CD14-positive monocyte (primary cell): ENCODE measurements at regions not wholly inside any gene's neighbourhood (a gene's known extent, or its start where the extent isn't known, plus 50 kb on each side); places are given as distances from the start of the nearest gene placed in this dataset.

ENCODE experiments used
- DNase-seq, 3 donors: peaks; one replicate each; pipeline ENCODE4 v3.0.0-alpha.2; 2011 to 2022
- H2AFZ ChIP-seq: 2 replicates; pipeline ENCODE4 v1.6.0; 2012; ENCODE audit warnings: mild to moderate bottlenecking, low read depth, low read length, inconsistent platforms; ENCODE audit not compliant: insufficient read depth, poor library complexity, severe bottlenecking
- H3K27ac ChIP-seq, 2 donors: 1 replicate in 1 of 2; 2 replicates in 1 of 2; pipeline ENCODE4 v1.5.1; 2012 to 2013; ENCODE audit warnings: low read length in 2 of 2, control low read depth in 1 of 2, inconsistent platforms in 1 of 2, low read depth in 1 of 2, mild to moderate bottlenecking in 1 of 2
- H3K27me3 ChIP-seq, 2 donors: one replicate each; pipeline versions ENCODE4 v1.6.0 to v1.6.1; 2011 to 2013; ENCODE audit warnings: low read length in 2 of 2; ENCODE audit not compliant: control insufficient read depth in 2 of 2, insufficient read depth in 2 of 2
- H3K36me3 ChIP-seq, 2 donors: replicated peaks in 1 of 2; 1 replicate in 1 of 2; 2 replicates in 1 of 2; pipeline versions ENCODE4 v1.5.1 to v1.6.1; 2012 to 2013; ENCODE audit warnings: low read length in 2 of 2, control low read depth in 1 of 2, inconsistent platforms in 1 of 2, mild to moderate bottlenecking in 1 of 2; ENCODE audit not compliant: insufficient read depth in 2 of 2, control insufficient read depth in 1 of 2
- H3K4me1 ChIP-seq, 2 donors: 1 replicate in 1 of 2; 2 replicates in 1 of 2; pipeline versions ENCODE4 v1.5.1 to v1.6.1; 2012 to 2013; ENCODE audit warnings: low read length in 2 of 2, control low read depth in 1 of 2, inconsistent platforms in 1 of 2, mild to moderate bottlenecking in 1 of 2, moderate library complexity in 1 of 2; ENCODE audit not compliant: insufficient read depth in 2 of 2, control insufficient read depth in 1 of 2
- H3K4me2 ChIP-seq: replicated peaks from 2 replicates; pipeline ENCODE3; 2012; ENCODE audit warnings: low read length, moderate library complexity, mild to moderate bottlenecking; ENCODE audit not compliant: poor library complexity, severe bottlenecking; ENCODE audit errors: extremely low read depth
- H3K4me3 ChIP-seq, 3 experiments: fragments of 200-600 bp in 1 of 3; sonication (generic) in 1 of 3; replicated peaks in 1 of 3; 1 replicate in 2 of 3; 2 replicates in 1 of 3; pipeline ENCODE4 v1.5.1; 2011 to 2013; ENCODE audit warnings: low read length in 3 of 3, mild to moderate bottlenecking in 3 of 3, control low read depth in 2 of 3, low read depth in 2 of 3, inconsistent platforms in 1 of 3, moderate library complexity in 1 of 3
- H3K79me2 ChIP-seq: 2 replicates; pipeline ENCODE4 v1.6.0; 2012; ENCODE audit warnings: mild to moderate bottlenecking, control low read depth, inconsistent platforms, low read length, moderate library complexity; ENCODE audit not compliant: insufficient read depth
- H3K9ac ChIP-seq: 2 replicates; pipeline ENCODE4 v1.6.0; 2017; ENCODE audit warnings: low read length, mild to moderate bottlenecking; ENCODE audit not compliant: insufficient read depth, poor library complexity, severe bottlenecking
- H3K9me3 ChIP-seq, 2 donors: replicated peaks in 1 of 2; 1 replicate in 1 of 2; 2 replicates in 1 of 2; pipeline versions ENCODE4 v1.5.1 to v1.6.1; 2012 to 2013; ENCODE audit warnings: low read length in 2 of 2, control low read depth in 1 of 2; ENCODE audit not compliant: control insufficient read depth in 1 of 2, insufficient read depth in 1 of 2
- H4K20me1 ChIP-seq: 2 replicates; pipeline ENCODE4 v1.6.0; 2012; ENCODE audit warnings: mild to moderate bottlenecking, low read length, control low read depth, moderate library complexity; ENCODE audit not compliant: insufficient read depth
- H3K27ac Mint-ChIP-seq, 7 donors: one replicate each; pipeline ENCODE4 v1.8.0; 2020; ENCODE audit warnings: mild to moderate bottlenecking in 7 of 7, mixed read lengths in 7 of 7, moderate library complexity in 6 of 7, inconsistent platforms in 2 of 7
- H3K27me3 Mint-ChIP-seq, 3 donors: one replicate each; pipeline ENCODE4 v1.8.0; 2021 to 2022; ENCODE audit warnings: low read depth in 3 of 3, mild to moderate bottlenecking in 3 of 3, mixed read lengths in 3 of 3, moderate library complexity in 3 of 3, inconsistent platforms in 1 of 3
- H3K36me3 Mint-ChIP-seq, 2 donors: one replicate each; pipeline ENCODE4 v1.8.0; 2020; ENCODE audit warnings: mixed read lengths in 2 of 2, inconsistent platforms in 1 of 2, mild to moderate bottlenecking in 1 of 2
- H3K4me1 Mint-ChIP-seq: one replicate; pipeline ENCODE4 v1.8.0; 2020; ENCODE audit warnings: mild to moderate bottlenecking, mixed read lengths
- H3K4me3 Mint-ChIP-seq, 2 donors: one replicate each; pipeline ENCODE4 v1.8.0; 2020; ENCODE audit warnings: mild to moderate bottlenecking in 2 of 2, mixed read lengths in 2 of 2, moderate library complexity in 1 of 2
- H3K9me3 Mint-ChIP-seq, 7 donors: one replicate each; pipeline ENCODE4 v1.8.0; 2020 to 2022; ENCODE audit warnings: mixed read lengths in 7 of 7, mild to moderate bottlenecking in 6 of 7, moderate library complexity in 6 of 7, inconsistent platforms in 2 of 7
- WGBS: methylation state at CpG from one replicate; pipeline ENCODE4 v1.1.5; 2013; ENCODE audit warnings: missing lambda C conversion rate; ENCODE audit not compliant: insufficient coverage; 5-methylcytosine and 5-hydroxymethylcytosine counted together
- intact Hi-C, 2 donors: fragments of 100-400 bp; cut with micrococcal nuclease; formaldehyde crosslinking; loops; one replicate each; pipeline versions ENCODE4 v1.15.0 to v1.15.1; 2023
- TF ChIP-seq, protein P1 (sequence below): fragments of 200-600 bp; IDR thresholded peaks from one replicate; pipeline ENCODE4 v1.8.0; 2022; ENCODE audit warnings: antibody characterized with exemption, mild to moderate bottlenecking

DNA sequence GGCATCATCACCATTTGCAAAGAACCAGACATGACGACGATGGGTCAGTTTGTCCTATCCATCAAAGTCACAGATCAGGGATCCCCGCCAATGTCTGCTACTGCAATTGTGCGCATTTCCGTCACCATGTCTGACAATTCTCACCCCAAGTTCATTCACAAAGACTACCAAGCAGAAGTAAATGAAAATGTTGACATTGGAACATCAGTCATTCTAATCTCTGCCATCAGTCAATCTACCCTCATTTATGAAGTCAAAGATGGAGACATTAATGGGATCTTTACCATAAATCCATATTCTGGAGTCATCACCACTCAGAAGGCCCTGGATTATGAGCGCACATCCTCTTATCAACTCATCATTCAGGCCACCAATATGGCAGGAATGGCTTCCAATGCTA, 171.6 kb upstream of the MTNR1B start:
- Histone ChIP-seq H2AFZ (no peak overlapping the region), H3K27me3 (no peaks in the 10 kb centered on the region), H3K4me3 (no peak overlapping the region), H3K4me2 (no peak overlapping the region), H3K9ac (no peak overlapping the region), H4K20me1 (no peaks in the 10 kb centered on the region), H3K36me3 (no peaks in the 10 kb centered on the region), H3K27ac (no peak overlapping the region), H3K79me2 (no peaks in the 10 kb centered on the region), H3K9me3 (peaks cover 11 to 12% of the 10 kb centered on the region in 2 donors), H3K4me1 (no peaks in the 10 kb centered on the region)
- H3K9me3 Mint-ChIP-seq = peaks cover 0 to 11% (median 7%) of the 10 kb centered on the region in 7 donors
- no peak overlapping the region for H3K4me3 Mint-ChIP-seq
- TF ChIP-seq, protein P1, sequence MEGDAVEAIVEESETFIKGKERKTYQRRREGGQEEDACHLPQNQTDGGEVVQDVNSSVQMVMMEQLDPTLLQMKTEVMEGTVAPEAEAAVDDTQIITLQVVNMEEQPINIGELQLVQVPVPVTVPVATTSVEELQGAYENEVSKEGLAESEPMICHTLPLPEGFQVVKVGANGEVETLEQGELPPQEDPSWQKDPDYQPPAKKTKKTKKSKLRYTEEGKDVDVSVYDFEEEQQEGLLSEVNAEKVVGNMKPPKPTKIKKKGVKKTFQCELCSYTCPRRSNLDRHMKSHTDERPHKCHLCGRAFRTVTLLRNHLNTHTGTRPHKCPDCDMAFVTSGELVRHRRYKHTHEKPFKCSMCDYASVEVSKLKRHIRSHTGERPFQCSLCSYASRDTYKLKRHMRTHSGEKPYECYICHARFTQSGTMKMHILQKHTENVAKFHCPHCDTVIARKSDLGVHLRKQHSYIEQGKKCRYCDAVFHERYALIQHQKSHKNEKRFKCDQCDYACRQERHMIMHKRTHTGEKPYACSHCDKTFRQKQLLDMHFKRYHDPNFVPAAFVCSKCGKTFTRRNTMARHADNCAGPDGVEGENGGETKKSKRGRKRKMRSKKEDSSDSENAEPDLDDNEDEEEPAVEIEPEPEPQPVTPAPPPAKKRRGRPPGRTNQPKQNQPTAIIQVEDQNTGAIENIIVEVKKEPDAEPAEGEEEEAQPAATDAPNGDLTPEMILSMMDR = no peak
- WGBS = 100% methylated on average over 2 of the region's 6 CpGs
- DNase-seq = no peak
- no peaks in the 10 kb centered on the region for H3K27me3 Mint-ChIP-seq
- no peaks in the 10 kb centered on the region for H3K36me3 Mint-ChIP-seq
- intact Hi-C loops = no loop called here
- H3K27ac Mint-ChIP-seq = no peak overlapping the region
- H3K4me1 Mint-ChIP-seq = no peaks in the 10 kb centered on the region

DNA sequence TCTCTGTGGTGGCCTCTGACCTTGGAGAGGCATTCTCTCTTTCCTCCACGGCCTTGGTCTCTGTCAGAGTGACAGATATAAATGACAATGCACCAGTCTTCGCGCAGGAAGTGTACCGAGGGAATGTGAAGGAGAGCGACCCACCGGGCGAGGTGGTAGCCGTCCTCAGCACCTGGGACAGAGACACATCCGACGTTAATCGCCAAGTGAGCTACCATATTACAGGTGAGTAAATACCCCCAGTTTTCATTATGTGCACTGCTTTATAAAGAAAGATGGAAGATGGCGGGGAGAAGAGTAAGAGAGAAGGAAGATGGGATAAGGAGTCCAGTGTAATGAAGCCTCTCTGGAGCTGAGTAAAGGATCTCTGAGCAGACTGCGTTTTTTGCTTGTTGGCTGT, 167.8 kb upstream of the MTNR1B start:
- peaks cover 0 to 9% (median 7%) of the 10 kb centered on the region in 7 donors for H3K9me3 Mint-ChIP-seq
- Histone ChIP-seq H3K4me1 (no peaks in the 10 kb centered on the region), H3K9ac (no peak overlapping the region), H3K27me3 (no peaks in the 10 kb centered on the region), H4K20me1 (no peaks in the 10 kb centered on the region), H3K27ac (no peak overlapping the region), H3K9me3 (peaks cover 11 to 12% of the 10 kb centered on the region in 2 donors), H3K4me2 (no peak overlapping the region), H2AFZ (no peak overlapping the region), H3K36me3 (no peaks in the 10 kb centered on the region), H3K79me2 (no peaks in the 10 kb centered on the region), H3K4me3 (no peak overlapping the region)
- H3K4me3 Mint-ChIP-seq = no peak overlapping the region
- DNase-seq = no peak
- H3K27ac Mint-ChIP-seq = no peak overlapping the region
- no peaks in the 10 kb centered on the region for H3K4me1 Mint-ChIP-seq
- intact Hi-C loops = no loop called here
- H3K36me3 Mint-ChIP-seq = no peaks in the 10 kb centered on the region
- TF ChIP-seq, protein P1 = no peak
- no peaks in the 10 kb centered on the region for H3K27me3 Mint-ChIP-seq
- 88% methylated on average over 8 of the region's 13 CpGs for WGBS
